Adrenal gland (tissue), 9 donors: ENCODE measurements at regions not wholly inside any gene's neighbourhood (a gene's known extent, or its start where the extent isn't known, plus 50 kb on each side); places are given as distances from the start of the nearest gene placed in this dataset.

Experiments
- DNase-seq, 7 donors: peaks; one replicate each; pipeline ENCODE4 v3.0.0-alpha.2; 2019 to 2020
- H3K27ac ChIP-seq, 5 donors: fragments of 200-600 bp; sonication (generic) in 4 of 5; 1 replicate in 3 of 5; 2 replicates in 2 of 5; pipeline versions ENCODE4 v1.5.1 to v1.8.0; 2016 to 2020; ENCODE audit warnings: mild to moderate bottlenecking in 1 of 5
- H3K27me3 ChIP-seq: fragments of 200-600 bp; 2 replicates; pipeline ENCODE4 v1.8.0; 2021
- H3K36me3 ChIP-seq, 2 donors: fragments of 200-600 bp; replicated peaks in 1 of 2; 1 replicate in 1 of 2; 2 replicates in 1 of 2; pipeline versions ENCODE4 v1.5.1 to v1.8.0; 2018 to 2022
- H3K4me1 ChIP-seq, 2 donors: fragments of 200-600 bp; replicated peaks in 1 of 2; 1 replicate in 1 of 2; 2 replicates in 1 of 2; pipeline versions ENCODE4 v1.5.1 to v1.8.0; 2018 to 2021
- H3K4me3 ChIP-seq, 4 donors: fragments of 200-600 bp; sonication (generic) in 3 of 4; one replicate each; pipeline ENCODE4 v1.5.1; 2016 to 2018
- H3K9me3 ChIP-seq, 3 donors: fragments of 200-600 bp; sonication (generic) in 1 of 3; replicated peaks in 1 of 3; 1 replicate in 2 of 3; 2 replicates in 1 of 3; pipeline versions ENCODE4 v1.5.1 to v1.8.0; 2016 to 2021
- POLR2A ChIP-seq, 2 donors: fragments of 450-650 bp; IDR thresholded peaks; one replicate each; pipeline ENCODE4 v1.6.1; 2017; ENCODE audit warnings: antibody characterized with exemption in 2 of 2, mild to moderate bottlenecking in 2 of 2, moderate library complexity in 1 of 2
- WGBS, 4 donors: extraction: QIAGEN DNeasy Blood & Tissue Kit in 2 of 4; methylation state at CpG; one replicate each; pipeline versions ENCODE4 v1.1.5 to v1.1.7; 2013 to 2017; 5-methylcytosine and 5-hydroxymethylcytosine counted together
- intact Hi-C, 2 donors: fragments of 100-400 bp; cut with DNase I; formaldehyde crosslinking; loops; one replicate each; pipeline versions ENCODE4 v1.14.1 to v1.15.0; 2022 to 2023
- TF ChIP-seq, protein P1 (sequence below), 6 experiments: fragments of 450-650 bp in 4 of 6; fragments of 200-600 bp in 2 of 6; sonication (generic) in 1 of 6; IDR thresholded peaks; 1 replicate in 5 of 6; 2 replicates in 1 of 6; pipeline versions ENCODE4 v1.5.1 to v1.8.0; 2016 to 2021; ENCODE audit warnings: antibody characterized with exemption in 6 of 6, mild to moderate bottlenecking in 2 of 6, moderate library complexity in 1 of 6
- donor health status: healthy with polysubstance abuse.
- donor health status: Bipolar disorder and iron deficiency.
- donor health status: DM: yes; HTN: yes; CAD: no.
- donor health status: DM: no; HTN: no; CAD: no.
- donor health status: DM: no; HTN: no; CAD: no.

- TF ChIP-seq, protein P1, sequence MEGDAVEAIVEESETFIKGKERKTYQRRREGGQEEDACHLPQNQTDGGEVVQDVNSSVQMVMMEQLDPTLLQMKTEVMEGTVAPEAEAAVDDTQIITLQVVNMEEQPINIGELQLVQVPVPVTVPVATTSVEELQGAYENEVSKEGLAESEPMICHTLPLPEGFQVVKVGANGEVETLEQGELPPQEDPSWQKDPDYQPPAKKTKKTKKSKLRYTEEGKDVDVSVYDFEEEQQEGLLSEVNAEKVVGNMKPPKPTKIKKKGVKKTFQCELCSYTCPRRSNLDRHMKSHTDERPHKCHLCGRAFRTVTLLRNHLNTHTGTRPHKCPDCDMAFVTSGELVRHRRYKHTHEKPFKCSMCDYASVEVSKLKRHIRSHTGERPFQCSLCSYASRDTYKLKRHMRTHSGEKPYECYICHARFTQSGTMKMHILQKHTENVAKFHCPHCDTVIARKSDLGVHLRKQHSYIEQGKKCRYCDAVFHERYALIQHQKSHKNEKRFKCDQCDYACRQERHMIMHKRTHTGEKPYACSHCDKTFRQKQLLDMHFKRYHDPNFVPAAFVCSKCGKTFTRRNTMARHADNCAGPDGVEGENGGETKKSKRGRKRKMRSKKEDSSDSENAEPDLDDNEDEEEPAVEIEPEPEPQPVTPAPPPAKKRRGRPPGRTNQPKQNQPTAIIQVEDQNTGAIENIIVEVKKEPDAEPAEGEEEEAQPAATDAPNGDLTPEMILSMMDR (IDR thresholded peaks at IDR 0.05): no peak
- no peak for TF ChIP-seq POLR2A (IDR thresholded peaks at IDR 0.05)
- Histone ChIP-seq H3K27ac (no peak overlapping the region), H3K4me1 (no peaks in the 10 kb centered on the region), H3K27me3 (no peaks in the 10 kb centered on the region), H3K9me3 (no peaks in the 10 kb centered on the region), H3K4me3 (no peak overlapping the region), H3K36me3 (no peaks in the 10 kb centered on the region)
- intact Hi-C loops: no loop called here
- 67 to 78% (median 74%) methylated on average over 3 of the region's 3 CpGs for WGBS, 4 donors
- no peak for DNase-seq
Observed at GRCh38 chr6:113695516-113695915, 161.6 kb upstream of the MARCKS start.

DNA sequence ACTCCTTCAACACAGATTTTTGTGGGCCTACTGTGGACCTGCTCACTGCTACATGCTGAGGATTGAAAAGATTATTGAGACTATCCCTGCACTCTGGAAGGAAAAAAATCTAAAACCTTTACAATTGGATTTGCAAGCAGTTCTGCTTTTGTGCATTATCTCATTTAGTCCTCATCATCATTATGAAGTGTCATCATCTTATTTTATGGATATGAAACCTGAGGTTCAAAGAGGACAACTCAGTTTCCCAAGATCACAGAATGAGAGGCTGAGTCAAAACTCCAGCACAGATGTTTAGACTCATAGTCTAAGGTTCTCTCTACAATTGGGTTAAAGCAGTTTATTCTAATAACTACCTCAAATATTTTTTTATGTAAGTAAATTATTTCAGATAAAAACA is 160.2 kb upstream of the MARCKS start:
- no peak for DNase-seq
- intact Hi-C loops: no loop called here
- Histone ChIP-seq H3K27ac (no peak overlapping the region), H3K27me3 (no peaks in the 10 kb centered on the region), H3K4me1 (no peaks in the 10 kb centered on the region), H3K36me3 (no peaks in the 10 kb centered on the region), H3K9me3 (no peaks in the 10 kb centered on the region), H3K4me3 (no peak overlapping the region)
- TF ChIP-seq POLR2A (IDR thresholded peaks at IDR 0.05): no peak
- TF ChIP-seq, protein P1 (IDR thresholded peaks at IDR 0.05): no peak

GRCh38 chr6:113697632-113698410 is 159.3 kb upstream of the MARCKS start:
- Histone ChIP-seq H3K4me1 (no peaks in the 10 kb centered on the region), H3K9me3 (no peaks in the 10 kb centered on the region), H3K27me3 (no peaks in the 10 kb centered on the region), H3K27ac (no peak overlapping the region), H3K36me3 (no peaks in the 10 kb centered on the region), H3K4me3 (no peak overlapping the region)
- DNase-seq: no peak
- TF ChIP-seq, protein P1 (IDR thresholded peaks at IDR 0.05): no peak
- no peak for TF ChIP-seq POLR2A (IDR thresholded peaks at IDR 0.05)
- whole genome bisulfite sequencing, 4 donors: 72 to 80% (median 77%) methylated on average over 4 of the region's 4 CpGs
- intact Hi-C loops: no loop called here

DNA sequence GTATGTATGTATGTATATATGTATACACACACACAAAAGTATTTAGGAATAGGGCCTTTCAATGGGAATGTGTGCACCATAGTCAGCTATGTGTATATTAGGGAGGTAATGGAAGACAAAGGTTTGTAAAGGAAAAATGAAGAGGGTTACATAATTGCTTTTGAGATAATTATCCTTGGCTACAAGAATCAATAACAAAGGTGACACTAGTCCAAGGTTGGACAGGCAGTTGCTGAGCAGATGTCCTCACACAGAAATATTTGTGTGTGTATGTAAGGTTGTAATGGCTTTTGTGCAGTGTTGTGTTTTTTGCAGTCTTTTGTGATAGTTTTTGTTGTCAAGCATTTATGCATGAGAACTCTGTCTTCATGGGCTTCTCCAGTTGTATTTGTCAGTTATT is 157.9 kb upstream of the MARCKS start:
- intact Hi-C loops: no loop called here
- no peak overlapping the region for H3K27ac ChIP-seq
- DNase-seq: no peak
- no peak for TF ChIP-seq POLR2A (IDR thresholded peaks at IDR 0.05)
- TF ChIP-seq, protein P1 (IDR thresholded peaks at IDR 0.05): no peak
- no peaks in the 10 kb centered on the region for H3K9me3 ChIP-seq
- no peaks in the 10 kb centered on the region for H3K27me3 ChIP-seq
- no peak overlapping the region for H3K4me3 ChIP-seq
- no peaks in the 10 kb centered on the region for H3K4me1 ChIP-seq
- no peaks in the 10 kb centered on the region for H3K36me3 ChIP-seq
